CD4-positive, alpha-beta memory T cell (primary cell): ENCODE measurements at regions not wholly inside any gene's neighbourhood (a gene's known extent, or its start where the extent isn't known, plus 50 kb on each side); places are given as distances from the start of the nearest gene placed in this dataset.

Source experiments
- CTCF ChIA-PET: fragments of 350-600 bp; sonication (Branson Sonifier 250); formaldehyde crosslinking; loops from one replicate; lab custom pipeline; 2021; ENCODE audit warnings: inconsistent platforms; ENCODE audit not compliant: partially characterized antibody; lab: Charles Lee
- POLR2A ChIA-PET: fragments of 350-600 bp; sonication (Branson Sonifier 250); formaldehyde crosslinking; loops from one replicate; lab custom pipeline; 2021; ENCODE audit not compliant: partially characterized antibody; lab: Charles Lee
- DNase-seq, 5 donors: peaks; one replicate each; pipeline versions ENCODE4 v3.0.0 to v3.0.0-alpha.2; 2020 to 2022; ENCODE audit warnings: mixed read lengths in 1 of 5
- H3K27ac ChIP-seq: one replicate; pipeline ENCODE4 v1.7.0; 2013; ENCODE audit warnings: low read depth, low read length
- H3K27me3 ChIP-seq: 2 replicates; pipeline ENCODE4 v1.7.0; 2013; ENCODE audit warnings: mild to moderate bottlenecking, low read length, moderate library complexity; ENCODE audit not compliant: insufficient read depth
- H3K36me3 ChIP-seq: 2 replicates; pipeline ENCODE4 v1.7.0; 2013; ENCODE audit warnings: mild to moderate bottlenecking, low read length, moderate library complexity; ENCODE audit not compliant: insufficient read depth
- H3K4me1 ChIP-seq: 2 replicates; pipeline ENCODE4 v1.7.0; 2013; ENCODE audit warnings: mild to moderate bottlenecking, low read length, moderate library complexity; ENCODE audit not compliant: insufficient read depth
- H3K4me3 ChIP-seq, 2 donors: one replicate each; pipeline ENCODE4 v1.7.0; 2013; ENCODE audit warnings: low read length in 2 of 2, mild to moderate bottlenecking in 1 of 2
- H3K9me3 ChIP-seq, 2 donors: one replicate each; pipeline ENCODE4 v1.7.0; 2013; ENCODE audit warnings: low read length in 2 of 2, control low read depth in 1 of 2; ENCODE audit not compliant: control insufficient read depth in 1 of 2
- H3K27ac Mint-ChIP-seq, 7 donors: one replicate each; pipeline ENCODE4 v1.8.0; 2020 to 2021; ENCODE audit warnings: mixed read lengths in 7 of 7, mild to moderate bottlenecking in 6 of 7, inconsistent platforms in 3 of 7, moderate library complexity in 3 of 7
- H3K27me3 Mint-ChIP-seq, 2 donors: one replicate each; pipeline ENCODE4 v1.8.0; 2020 to 2021; ENCODE audit warnings: mixed read lengths in 2 of 2
- H3K36me3 Mint-ChIP-seq, 2 donors: one replicate each; pipeline ENCODE4 v1.8.0; 2020 to 2021; ENCODE audit warnings: mixed read lengths in 2 of 2, inconsistent platforms in 1 of 2, mild to moderate bottlenecking in 1 of 2
- H3K4me1 Mint-ChIP-seq, 4 donors: one replicate each; pipeline ENCODE4 v1.8.0; 2020 to 2021; ENCODE audit warnings: mixed read lengths in 4 of 4, mild to moderate bottlenecking in 1 of 4
- H3K4me3 Mint-ChIP-seq, 8 donors: one replicate each; pipeline ENCODE4 v1.8.0; 2020 to 2021; ENCODE audit warnings: mixed read lengths in 8 of 8, mild to moderate bottlenecking in 7 of 8, moderate library complexity in 6 of 8, inconsistent platforms in 3 of 8
- H3K9me3 Mint-ChIP-seq, 8 donors: one replicate each; pipeline ENCODE4 v1.8.0; 2020 to 2021; ENCODE audit warnings: mixed read lengths in 8 of 8, mild to moderate bottlenecking in 5 of 8, inconsistent platforms in 3 of 8, moderate library complexity in 1 of 8
- intact Hi-C: fragments of 100-400 bp; cut with micrococcal nuclease; formaldehyde crosslinking; loops from one replicate; pipeline ENCODE4 v1.15.1; 2023

DNA sequence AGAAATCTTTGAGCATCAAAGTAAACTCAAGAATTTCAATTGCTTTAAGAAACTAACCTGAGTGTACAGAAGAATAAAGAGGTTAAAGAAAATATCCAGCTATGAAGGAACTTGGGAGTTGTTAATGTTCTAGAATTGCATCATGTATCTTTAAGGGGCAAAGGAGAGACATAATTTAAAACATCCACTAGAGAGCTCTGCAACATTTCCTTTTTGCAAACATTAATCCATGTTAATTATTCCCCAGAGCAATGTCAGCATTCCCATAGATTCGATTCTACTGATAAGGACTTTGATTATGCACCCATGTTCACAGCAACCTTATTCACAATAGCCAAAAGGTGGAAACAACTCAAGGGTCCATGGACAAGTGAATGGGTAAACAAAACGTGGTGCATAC lies 80.2 kb upstream of the SORBS2 start:
- Histone ChIP-seq H3K4me1 (no peaks in the 10 kb centered on the region), H3K9me3 (no peaks in the 10 kb centered on the region), H3K36me3 (no peaks in the 10 kb centered on the region), H3K27ac (no peak overlapping the region), H3K27me3 (no peaks in the 10 kb centered on the region), H3K4me3 (no peak overlapping the region)
- H3K4me3 Mint-ChIP-seq, result no peak overlapping the region
- H3K4me1 Mint-ChIP-seq, result no peaks in the 10 kb centered on the region
- no peak for DNase-seq
- no peak overlapping the region for H3K27ac Mint-ChIP-seq
- peaks cover 0 to 14% (median 6%) of the 10 kb centered on the region in 8 donors for H3K9me3 Mint-ChIP-seq
- peaks cover 2 to 4% of the 10 kb centered on the region in 2 donors for H3K27me3 Mint-ChIP-seq
- intact Hi-C loops, result no loop called here
- ChIA-PET POLR2A (no interaction called here), CTCF (no interaction called here)
- no peaks in the 10 kb centered on the region for H3K36me3 Mint-ChIP-seq

DNA sequence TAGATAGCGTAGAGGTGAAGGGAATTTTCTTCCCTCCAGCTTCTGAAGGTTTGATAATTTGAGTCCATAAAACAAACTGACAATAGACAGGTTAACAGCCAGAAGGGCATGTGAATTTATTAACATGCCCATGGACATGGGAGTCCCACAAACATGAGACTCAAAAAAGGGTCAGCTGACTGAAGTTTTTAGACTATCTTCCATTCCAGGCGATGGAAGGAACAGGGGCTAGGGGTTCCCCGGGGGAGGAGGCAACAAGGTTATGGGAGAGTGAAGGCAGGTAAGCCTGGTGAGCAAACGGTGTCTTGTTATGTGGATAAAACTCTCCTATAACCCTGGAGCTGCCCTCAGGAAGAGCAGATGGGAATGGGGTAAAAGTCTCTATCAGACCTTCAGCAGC lies 81.5 kb upstream of the SORBS2 start:
- intact Hi-C loops, result no loop called here
- Mint-ChIP-seq H3K27ac (no peak overlapping the region), H3K4me3 (no peak overlapping the region), H3K27me3 (peaks cover 2 to 3% of the 10 kb centered on the region in 2 donors), H3K9me3 (peaks cover 0 to 8% (median 4%) of the 10 kb centered on the region in 8 donors), H3K36me3 (no peaks in the 10 kb centered on the region), H3K4me1 (no peaks in the 10 kb centered on the region)
- DNase-seq, result no peak
- ChIA-PET POLR2A (no interaction called here), CTCF (no interaction called here)
- Histone ChIP-seq H3K27ac (no peak overlapping the region), H3K4me1 (no peaks in the 10 kb centered on the region), H3K4me3 (no peak overlapping the region), H3K9me3 (no peaks in the 10 kb centered on the region), H3K27me3 (no peaks in the 10 kb centered on the region), H3K36me3 (no peaks in the 10 kb centered on the region)

DNA sequence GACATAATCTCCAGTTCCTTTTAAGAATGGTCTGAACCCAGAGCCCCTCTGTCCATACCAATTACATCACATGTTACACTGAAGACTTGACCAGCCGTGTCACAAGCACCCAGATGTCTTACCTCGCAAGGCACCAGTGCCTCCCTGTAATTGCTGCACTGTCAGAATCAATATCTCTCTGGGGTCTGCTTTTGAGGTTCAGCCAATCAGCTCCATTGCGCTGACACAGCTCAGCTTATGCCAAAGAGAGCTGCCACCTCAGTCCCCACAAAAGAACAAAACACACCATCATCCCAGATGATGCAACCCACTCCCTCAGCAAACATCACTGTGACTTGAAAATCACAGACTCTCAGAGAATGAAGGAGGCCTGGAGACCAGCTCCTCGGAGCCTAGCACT lies 82.5 kb upstream of the SORBS2 start:
- Mint-ChIP-seq H3K36me3 (no peaks in the 10 kb centered on the region), H3K4me3 (no peak overlapping the region), H3K4me1 (no peaks in the 10 kb centered on the region), H3K27me3 (peaks cover 2% of the 10 kb centered on the region in 2 donors), H3K27ac (no peak overlapping the region), H3K9me3 (peaks cover 0 to 3% (median 2%) of the 10 kb centered on the region in 8 donors)
- Histone ChIP-seq H3K4me3 (no peak overlapping the region), H3K27me3 (no peaks in the 10 kb centered on the region), H3K36me3 (no peaks in the 10 kb centered on the region), H3K4me1 (no peaks in the 10 kb centered on the region), H3K9me3 (no peaks in the 10 kb centered on the region), H3K27ac (no peak overlapping the region)
- no peak for DNase-seq
- ChIA-PET POLR2A (no interaction called here), CTCF (no interaction called here)
- intact Hi-C loops, result no loop called here

DNA sequence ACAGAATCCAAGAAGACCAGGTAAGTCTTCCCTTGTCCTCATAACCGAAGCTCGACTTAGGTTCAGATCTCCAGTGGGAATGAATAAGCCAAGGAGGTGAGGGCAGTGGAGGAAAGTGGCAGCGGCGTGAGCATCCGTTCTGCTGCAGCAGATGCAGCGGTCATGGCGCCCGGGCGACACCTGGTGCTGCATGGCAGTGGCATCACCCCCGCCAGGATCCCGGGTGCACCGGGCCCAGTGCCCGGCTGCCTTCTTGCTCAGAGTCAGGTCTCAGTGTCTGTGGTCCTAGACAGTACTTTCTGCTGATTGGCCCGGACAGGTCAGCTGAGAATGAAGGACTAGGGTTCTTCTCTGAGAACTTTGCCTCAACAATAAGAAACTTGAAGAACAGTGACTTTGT lies 83.4 kb upstream of the SORBS2 start:
- DNase-seq, result no peak
- Mint-ChIP-seq H3K4me3 (no peak overlapping the region), H3K9me3 (peaks cover 0 to 3% (median 0%) of the 10 kb centered on the region in 8 donors), H3K27ac (no peak overlapping the region), H3K27me3 (peaks cover 0 to 2% of the 10 kb centered on the region in 2 donors), H3K4me1 (no peaks in the 10 kb centered on the region), H3K36me3 (no peaks in the 10 kb centered on the region)
- POLR2A ChIA-PET, result no interaction called here
- intact Hi-C loops, result no loop called here
- Histone ChIP-seq H3K27ac (no peak overlapping the region), H3K9me3 (no peaks in the 10 kb centered on the region), H3K4me1 (no peaks in the 10 kb centered on the region), H3K36me3 (no peaks in the 10 kb centered on the region), H3K27me3 (no peaks in the 10 kb centered on the region), H3K4me3 (no peak overlapping the region)
- CTCF ChIA-PET, result no interaction called here

DNA sequence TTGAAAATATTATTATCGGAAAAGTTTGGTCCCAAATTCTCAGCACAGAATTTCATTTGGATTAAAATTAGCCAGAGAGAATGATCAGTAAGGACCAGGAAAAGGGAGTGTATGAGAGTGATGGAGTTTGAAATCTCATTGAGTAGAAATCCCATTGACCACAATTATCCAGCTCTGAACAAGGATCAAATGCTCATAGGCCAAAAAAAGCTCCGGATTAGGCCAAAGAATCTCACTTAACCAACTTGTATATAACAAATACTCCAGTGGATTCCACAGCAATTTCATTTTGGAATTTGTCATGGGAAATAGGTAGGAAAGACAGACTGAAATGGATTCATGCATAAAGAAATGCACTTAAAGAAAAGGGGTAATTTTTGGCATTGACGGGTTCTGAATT lies 83.9 kb upstream of the SORBS2 start:
- Mint-ChIP-seq H3K9me3 (peaks cover 0 to 2% (median 0%) of the 10 kb centered on the region in 8 donors), H3K36me3 (no peaks in the 10 kb centered on the region), H3K4me1 (no peaks in the 10 kb centered on the region), H3K27me3 (peaks cover 0 to 2% of the 10 kb centered on the region in 2 donors), H3K4me3 (no peak overlapping the region), H3K27ac (no peak overlapping the region)
- DNase-seq, result no peak
- ChIA-PET CTCF (no interaction called here), POLR2A (no interaction called here)
- no peak overlapping the region for H3K4me3 ChIP-seq
- no peak overlapping the region for H3K27ac ChIP-seq
- intact Hi-C loops, result no loop called here
- no peaks in the 10 kb centered on the region for H3K27me3 ChIP-seq
- H3K4me1 ChIP-seq, result no peaks in the 10 kb centered on the region
- no peaks in the 10 kb centered on the region for H3K36me3 ChIP-seq
- no peaks in the 10 kb centered on the region for H3K9me3 ChIP-seq

DNA sequence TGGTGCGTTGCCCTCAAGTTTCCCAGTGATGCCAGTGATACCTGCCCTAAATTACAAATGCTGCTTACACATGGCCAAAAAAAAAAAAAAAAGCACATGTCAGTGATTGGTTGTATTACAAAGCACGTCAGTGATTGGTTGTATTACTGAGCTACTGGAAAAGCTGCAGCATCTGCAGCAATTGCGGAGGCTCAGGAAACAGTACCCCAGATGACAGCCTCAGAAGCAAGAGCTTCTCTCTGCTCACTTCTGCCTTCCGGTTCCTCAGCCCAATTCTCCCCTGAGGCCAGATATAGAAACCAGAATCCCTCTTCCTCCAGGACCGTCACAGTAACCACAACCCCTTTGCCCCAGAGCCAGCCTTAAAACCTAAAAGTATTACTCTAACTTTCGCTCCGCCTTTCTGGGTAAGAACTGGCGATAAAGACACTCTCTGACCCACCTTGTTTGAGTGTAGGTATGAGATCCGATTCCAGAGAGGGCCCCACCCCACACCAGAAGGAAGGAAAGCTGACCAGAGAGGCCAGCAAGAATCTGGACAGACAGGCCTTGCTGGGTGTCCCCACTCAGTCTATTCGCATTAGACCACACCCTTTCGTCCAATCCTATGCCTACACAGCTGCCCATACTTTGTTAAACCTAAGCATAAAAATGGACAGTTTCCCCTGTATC lies 85.0 kb upstream of the SORBS2 start:
- Mint-ChIP-seq H3K36me3 (no peaks in the 10 kb centered on the region), H3K9me3 (peaks cover 0 to 2% (median 0%) of the 10 kb centered on the region in 8 donors), H3K27me3 (peaks cover 0 to 2% of the 10 kb centered on the region in 2 donors), H3K4me1 (no peaks in the 10 kb centered on the region), H3K27ac (peak overlapping the region in 1 of 7 donors; percentile 27), H3K4me3 (no peak overlapping the region)
- Histone ChIP-seq H3K36me3 (no peaks in the 10 kb centered on the region), H3K27ac (no peak overlapping the region), H3K27me3 (no peaks in the 10 kb centered on the region), H3K4me1 (no peaks in the 10 kb centered on the region), H3K9me3 (no peaks in the 10 kb centered on the region), H3K4me3 (no peak overlapping the region)
- intact Hi-C loops, result no loop called here
- no peak for DNase-seq
- ChIA-PET POLR2A (no interaction called here), CTCF (no interaction called here)

DNA sequence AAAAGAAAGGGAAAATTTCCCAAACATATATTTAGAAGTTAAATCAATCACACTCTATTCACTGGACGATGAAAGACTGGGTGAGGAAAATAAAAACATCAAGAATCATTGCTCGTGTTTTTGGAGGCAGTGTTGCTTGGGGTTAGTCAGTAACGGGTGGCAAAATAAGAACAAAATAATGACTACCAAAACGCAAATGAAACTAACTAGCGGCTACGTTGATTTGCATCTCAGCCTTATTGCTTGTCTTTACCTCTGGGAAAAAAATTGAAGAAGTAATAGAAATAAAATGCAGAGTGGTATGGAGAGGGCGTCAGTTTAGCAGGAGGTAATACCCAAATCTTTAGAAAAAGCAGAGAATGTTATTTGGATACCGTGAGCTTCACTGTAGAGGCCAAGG lies 86.4 kb upstream of the SORBS2 start:
- Histone ChIP-seq H3K4me1 (no peaks in the 10 kb centered on the region), H3K36me3 (no peaks in the 10 kb centered on the region), H3K27me3 (no peaks in the 10 kb centered on the region), H3K27ac (no peak overlapping the region), H3K4me3 (no peak overlapping the region), H3K9me3 (no peaks in the 10 kb centered on the region)
- no peaks in the 10 kb centered on the region for H3K4me1 Mint-ChIP-seq
- H3K36me3 Mint-ChIP-seq, result no peaks in the 10 kb centered on the region
- H3K27ac Mint-ChIP-seq, result no peak overlapping the region
- CTCF ChIA-PET, result no interaction called here
- POLR2A ChIA-PET, result no interaction called here
- no peak overlapping the region for H3K4me3 Mint-ChIP-seq
- no peak for DNase-seq
- peaks cover 0 to under 1% (median 0%) of the 10 kb centered on the region in 8 donors for H3K9me3 Mint-ChIP-seq
- intact Hi-C loops, result no loop called here
- no peaks in the 10 kb centered on the region for H3K27me3 Mint-ChIP-seq
